Subcutaneous abdominal adipose tissue (tissue), 5 donors: ENCODE measurements at regions not wholly inside any gene's neighbourhood (a gene's known extent, or its start where the extent isn't known, plus 50 kb on each side); places are given as distances from the start of the nearest gene placed in this dataset.

Experiments used
- H3K27ac ChIP-seq: one replicate; pipeline ENCODE4 v1.7.0; 2013; ENCODE audit warnings: low read depth, mild to moderate bottlenecking, inconsistent platforms, low read length, moderate library complexity
- H3K27me3 ChIP-seq, 5 donors: one replicate each; pipeline ENCODE4 v1.7.0; 2013; ENCODE audit warnings: low read length in 5 of 5, inconsistent platforms in 1 of 5; ENCODE audit not compliant: control insufficient read depth in 5 of 5, insufficient read depth in 4 of 5
- H3K36me3 ChIP-seq, 5 donors: one replicate each; pipeline ENCODE4 v1.7.0; 2013; ENCODE audit warnings: low read length in 5 of 5; ENCODE audit not compliant: control insufficient read depth in 5 of 5, insufficient read depth in 5 of 5
- H3K4me1 ChIP-seq, 5 donors: one replicate each; pipeline ENCODE4 v1.7.0; 2013; ENCODE audit warnings: low read length in 5 of 5, mild to moderate bottlenecking in 3 of 5, moderate library complexity in 1 of 5; ENCODE audit not compliant: control insufficient read depth in 5 of 5, insufficient read depth in 5 of 5
- H3K4me3 ChIP-seq, 5 donors: one replicate each; pipeline ENCODE4 v1.7.0; 2013; ENCODE audit warnings: low read length in 5 of 5, low read depth in 1 of 5
- H3K9ac ChIP-seq, 5 donors: one replicate each; pipeline ENCODE4 v1.7.0; 2013; ENCODE audit warnings: low read length in 5 of 5, mild to moderate bottlenecking in 4 of 5, moderate library complexity in 3 of 5
- H3K9me3 ChIP-seq, 5 donors: one replicate each; pipeline ENCODE4 v1.7.0; 2013; ENCODE audit warnings: low read length in 5 of 5; ENCODE audit not compliant: control insufficient read depth in 5 of 5
- donor health status: healthy.
- donor health status: healthy.
- donor health status: healthy.
- donor health status: healthy.
- donor health status: healthy.

DNA sequence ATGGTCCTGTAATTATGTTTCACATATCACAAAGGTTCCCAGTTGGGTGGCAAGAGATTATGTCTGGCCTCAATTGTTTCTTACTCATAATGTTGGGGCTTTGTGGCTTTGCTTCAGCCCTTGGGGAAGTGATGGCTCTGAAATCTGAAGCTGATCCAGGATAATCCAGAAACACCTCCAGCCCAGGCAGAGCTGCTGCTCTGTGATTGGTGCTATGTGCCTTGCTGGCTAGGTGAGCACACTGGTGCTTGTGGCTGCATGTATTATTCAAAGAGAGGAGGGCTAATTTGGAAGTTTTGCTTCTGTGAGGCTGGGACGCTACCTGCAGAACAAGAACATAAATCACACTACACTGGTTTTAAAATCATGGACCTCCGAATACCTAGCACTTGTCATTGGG lies 346.6 kb upstream of the MGMT start:
- no peak overlapping the region for H3K27ac ChIP-seq
- H3K27me3 ChIP-seq: no peaks in the 10 kb centered on the region
- no peak overlapping the region for H3K4me3 ChIP-seq
- no peaks in the 10 kb centered on the region for H3K9me3 ChIP-seq
- no peaks in the 10 kb centered on the region for H3K4me1 ChIP-seq
- H3K36me3 ChIP-seq: no peaks in the 10 kb centered on the region
- no peak overlapping the region for H3K9ac ChIP-seq

DNA sequence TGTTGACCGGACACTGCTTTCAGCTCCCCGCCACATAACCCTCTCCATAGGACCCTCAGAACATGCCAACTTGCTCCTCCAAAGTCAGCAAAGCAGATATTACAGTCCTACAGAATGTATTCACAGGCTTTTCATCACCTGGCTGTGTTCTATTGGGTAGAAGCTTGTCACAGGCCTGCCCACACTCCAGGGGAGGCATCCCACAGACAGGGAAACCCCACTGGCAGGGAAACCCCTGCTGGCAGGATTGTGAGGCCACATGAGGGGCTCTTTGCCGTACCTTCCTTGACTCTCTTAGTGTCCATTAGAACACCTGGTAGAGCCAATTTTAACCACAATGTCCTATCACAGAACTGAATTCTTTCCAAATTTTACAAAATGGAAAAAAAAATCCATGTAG lies 344.2 kb upstream of the MGMT start:
- H3K4me3 ChIP-seq: no peak overlapping the region
- H3K9ac ChIP-seq: no peak overlapping the region
- no peaks in the 10 kb centered on the region for H3K4me1 ChIP-seq
- H3K36me3 ChIP-seq: no peaks in the 10 kb centered on the region
- H3K9me3 ChIP-seq: no peaks in the 10 kb centered on the region
- no peak overlapping the region for H3K27ac ChIP-seq
- no peaks in the 10 kb centered on the region for H3K27me3 ChIP-seq

DNA sequence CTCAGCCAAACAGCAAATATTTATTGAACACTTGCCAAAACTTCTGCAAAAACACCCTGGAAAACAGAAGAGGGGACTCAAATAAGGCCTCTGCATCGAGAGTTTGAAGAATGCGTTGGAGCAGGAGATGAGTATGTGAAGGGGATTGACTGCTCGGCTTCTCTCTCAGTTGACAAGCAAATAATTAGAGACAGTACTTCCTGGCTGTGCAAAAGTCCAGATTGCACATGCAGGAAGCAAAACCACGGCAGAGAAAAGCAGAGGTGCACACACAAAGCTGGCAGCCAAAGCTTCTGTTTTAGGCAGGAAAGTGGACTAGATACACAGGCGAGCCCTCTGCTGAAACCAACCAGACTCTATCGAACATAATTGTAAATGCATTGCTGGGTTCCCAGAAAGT lies 343.6 kb upstream of the MGMT start:
- Histone ChIP-seq H3K27me3 (no peaks in the 10 kb centered on the region), H3K36me3 (no peaks in the 10 kb centered on the region), H3K4me3 (no peak overlapping the region), H3K9ac (no peak overlapping the region), H3K4me1 (no peaks in the 10 kb centered on the region), H3K27ac (no peak overlapping the region), H3K9me3 (no peaks in the 10 kb centered on the region)

DNA sequence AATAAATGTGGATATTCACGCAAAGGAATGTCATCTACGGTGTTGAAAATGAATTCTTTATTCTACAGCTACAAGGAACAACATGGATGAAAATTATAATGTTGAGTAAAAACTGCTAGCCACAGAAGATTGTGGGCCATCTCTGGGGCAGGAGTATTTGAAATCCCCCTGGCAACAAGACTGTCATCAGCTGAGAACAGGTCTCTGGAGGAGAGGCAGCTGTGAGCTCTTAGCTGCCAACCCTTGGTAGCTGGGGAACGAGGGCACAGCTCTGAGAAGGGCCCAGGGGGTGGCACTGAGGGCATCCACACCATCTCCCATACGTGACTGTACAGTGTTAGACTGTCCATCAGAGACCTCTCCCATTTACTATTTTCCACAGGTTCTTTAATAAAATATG lies 340.1 kb upstream of the MGMT start:
- H3K4me1 ChIP-seq: peaks cover 2 to 13% (median 10%) of the 10 kb centered on the region in 5 donors
- no peak overlapping the region for H3K4me3 ChIP-seq
- no peak overlapping the region for H3K27ac ChIP-seq
- no peak overlapping the region for H3K9ac ChIP-seq
- H3K27me3 ChIP-seq: no peaks in the 10 kb centered on the region
- no peaks in the 10 kb centered on the region for H3K9me3 ChIP-seq
- H3K36me3 ChIP-seq: no peaks in the 10 kb centered on the region

GRCh38 chr10:129131457-129132132 lies 335.4 kb upstream of the MGMT start:
- Histone ChIP-seq H3K36me3 (no peaks in the 10 kb centered on the region), H3K27ac (no peak overlapping the region), H3K4me1 (peaks cover 2 to 24% (median 21%) of the 10 kb centered on the region in 5 donors), H3K4me3 (no peak overlapping the region), H3K9ac (no peak overlapping the region), H3K27me3 (no peaks in the 10 kb centered on the region), H3K9me3 (no peaks in the 10 kb centered on the region)

GRCh38 chr10:129133856-129134255 lies 333.2 kb upstream of the MGMT start:
- Histone ChIP-seq H3K27ac (no peak overlapping the region), H3K27me3 (no peaks in the 10 kb centered on the region), H3K4me3 (no peak overlapping the region), H3K9me3 (no peaks in the 10 kb centered on the region), H3K4me1 (peaks cover 2 to 25% (median 21%) of the 10 kb centered on the region in 5 donors), H3K36me3 (no peaks in the 10 kb centered on the region), H3K9ac (no peak overlapping the region)

DNA sequence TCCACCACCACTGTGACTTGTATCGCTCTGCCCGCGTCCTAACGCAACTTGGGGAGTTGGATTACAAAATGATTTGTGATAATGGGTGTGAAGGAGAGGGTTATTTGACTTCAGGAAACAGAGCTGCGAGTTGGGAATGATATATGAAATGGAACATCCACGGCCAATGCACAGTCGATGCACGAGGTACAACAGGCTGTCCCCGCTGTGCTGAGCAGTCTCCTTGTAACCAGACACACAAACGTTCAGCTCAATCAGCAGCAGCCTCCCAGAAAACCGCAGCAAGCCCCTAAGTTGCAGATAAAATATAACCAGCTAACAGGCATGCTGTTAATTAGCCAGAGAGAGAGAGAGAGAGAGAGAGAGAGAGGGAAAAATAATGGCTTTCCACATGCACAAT lies 332.7 kb upstream of the MGMT start:
- no peaks in the 10 kb centered on the region for H3K27me3 ChIP-seq
- no peaks in the 10 kb centered on the region for H3K9me3 ChIP-seq
- H3K4me3 ChIP-seq: no peak overlapping the region
- H3K36me3 ChIP-seq: no peaks in the 10 kb centered on the region
- H3K4me1 ChIP-seq: peaks cover 2 to 25% (median 21%) of the 10 kb centered on the region in 5 donors
- H3K9ac ChIP-seq: no peak overlapping the region
- no peak overlapping the region for H3K27ac ChIP-seq

- H3K27ac ChIP-seq: no peak overlapping the region
- peaks cover 2 to 28% (median 23%) of the 10 kb centered on the region in 5 donors for H3K4me1 ChIP-seq
- H3K27me3 ChIP-seq: no peaks in the 10 kb centered on the region
- no peaks in the 10 kb centered on the region for H3K9me3 ChIP-seq
- H3K9ac ChIP-seq: no peak overlapping the region
- H3K36me3 ChIP-seq: no peaks in the 10 kb centered on the region
- H3K4me3 ChIP-seq: no peak overlapping the region
These were observed 331.4 kb upstream of the MGMT start for GRCh38 chr10:129135624-129136023.

DNA sequence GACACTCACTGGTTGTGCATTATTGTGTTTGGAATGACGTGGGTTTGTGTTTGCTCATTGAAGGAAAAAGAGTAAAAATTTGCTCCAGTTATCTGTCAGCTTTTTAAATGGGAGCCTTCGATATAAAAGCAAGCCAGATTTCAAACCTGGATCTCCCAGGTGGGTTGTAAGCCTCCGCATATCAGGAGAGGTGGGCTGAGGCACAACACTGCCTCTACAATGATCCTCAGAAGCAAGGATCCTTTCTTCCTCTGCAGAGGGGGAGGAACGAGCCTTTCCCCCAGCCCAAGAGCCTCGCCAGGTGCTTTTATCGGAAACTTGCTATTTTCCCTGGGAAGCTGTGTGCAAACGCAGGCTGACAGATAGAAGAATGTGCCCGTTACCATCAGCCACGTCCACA lies 331.0 kb upstream of the MGMT start:
- Histone ChIP-seq H3K27ac (no peak overlapping the region), H3K9me3 (no peaks in the 10 kb centered on the region), H3K27me3 (no peaks in the 10 kb centered on the region), H3K4me3 (no peak overlapping the region), H3K36me3 (no peaks in the 10 kb centered on the region), H3K4me1 (peaks cover 2 to 29% (median 22%) of the 10 kb centered on the region in 5 donors), H3K9ac (no peak overlapping the region)

- no peak overlapping the region for H3K27ac ChIP-seq
- no peaks in the 10 kb centered on the region for H3K9me3 ChIP-seq
- no peak overlapping the region for H3K9ac ChIP-seq
- H3K36me3 ChIP-seq: no peaks in the 10 kb centered on the region
- H3K4me3 ChIP-seq: peak overlapping the region in 2 of 5 donors; percentile 23 to 36
- no peaks in the 10 kb centered on the region for H3K27me3 ChIP-seq
- H3K4me1 ChIP-seq: peaks cover 0 to 25% (median 13%) of the 10 kb centered on the region in 5 donors
These were observed 330.1 kb upstream of the MGMT start for GRCh38 chr10:129136951-129137350.
